OCI-LY1 (cell line): ENCODE measurements at regions not wholly inside any gene's neighbourhood (a gene's known extent, or its start where the extent isn't known, plus 50 kb on each side); places are given as distances from the start of the nearest gene placed in this dataset.

Experiments used
- H2AFZ ChIP-seq: fragments of 200-600 bp; sonication (generic), shearing (Covaris generic); 2 replicates; pipeline ENCODE4 v1.6.0; 2014; ENCODE audit warnings: antibody characterized with exemption, mild to moderate bottlenecking, low read length
- H3F3A ChIP-seq: fragments of 200-600 bp; sonication (generic), shearing (Covaris generic); 2 replicates; pipeline ENCODE4 v1.6.0; 2014; ENCODE audit warnings: mild to moderate bottlenecking, antibody characterized with exemption, low read length, moderate library complexity; ENCODE audit not compliant: insufficient read depth
- H3K27ac ChIP-seq: fragments of 200-600 bp; sonication (generic); 2 replicates; pipeline ENCODE4 v1.5.1; 2014; ENCODE audit warnings: low read length, mixed run types, mild to moderate bottlenecking, low read depth; ENCODE audit not compliant: poor library complexity, severe bottlenecking
- H3K27me3 ChIP-seq: fragments of 200-600 bp; sonication (generic); 2 replicates; pipeline ENCODE4 v1.6.0; 2014; ENCODE audit warnings: antibody characterized with exemption, mild to moderate bottlenecking, low read length, moderate library complexity; ENCODE audit not compliant: insufficient read depth
- H3K36me3 ChIP-seq: fragments of 200-600 bp; sonication (generic); 2 replicates; pipeline ENCODE4 v1.6.1; 2014; ENCODE audit warnings: mild to moderate bottlenecking, antibody characterized with exemption, low read length, moderate library complexity, mixed read lengths; ENCODE audit not compliant: insufficient read depth
- H3K4me1 ChIP-seq: fragments of 200-600 bp; sonication (generic); 2 replicates; pipeline ENCODE4 v1.5.1; 2014; ENCODE audit warnings: mild to moderate bottlenecking, low read length, moderate library complexity; ENCODE audit not compliant: insufficient read depth, severe bottlenecking
- H3K4me2 ChIP-seq: fragments of 200-600 bp; sonication (generic), shearing (Covaris generic); 2 replicates; pipeline ENCODE4 v1.6.1; 2014; ENCODE audit warnings: low read length
- H3K4me3 ChIP-seq: fragments of 200-600 bp; sonication (generic); 2 replicates; pipeline ENCODE4 v1.5.1; 2014; ENCODE audit warnings: low read length, low read depth, mild to moderate bottlenecking, mixed read lengths; ENCODE audit not compliant: poor library complexity, severe bottlenecking
- H3K79me2 ChIP-seq: fragments of 200-600 bp; shearing (Covaris generic); 2 replicates; pipeline ENCODE4 v1.6.1; 2016; ENCODE audit warnings: mixed run types, low read length, mixed read lengths; ENCODE audit not compliant: insufficient read depth
- H3K9ac ChIP-seq: fragments of 200-600 bp; sonication (generic), shearing (Covaris generic); 2 replicates; pipeline ENCODE4 v1.6.1; 2014; ENCODE audit warnings: mild to moderate bottlenecking, low read length, mixed read lengths
- H3K9me2 ChIP-seq: fragments of 200-600 bp; sonication (generic), shearing (Covaris generic); 2 replicates; pipeline ENCODE4 v1.6.1; 2014; ENCODE audit warnings: low read depth, mild to moderate bottlenecking, low read length, mixed read lengths
- H3K9me3 ChIP-seq: fragments of 200-600 bp; shearing (Covaris generic); 2 replicates; pipeline ENCODE4 v1.6.1; 2014; ENCODE audit warnings: low read length, mixed read lengths
- H4K20me1 ChIP-seq: fragments of 200-600 bp; sonication (generic), shearing (Covaris generic); 2 replicates; pipeline ENCODE4 v1.6.0; 2016; ENCODE audit warnings: mild to moderate bottlenecking, low read length; ENCODE audit not compliant: insufficient read depth
- CTCF ChIP-seq: fragments of 200-600 bp; sonication (generic), shearing (Covaris generic); IDR thresholded peaks from 2 replicates; pipeline ENCODE4 v1.5.1; 2017; ENCODE audit warnings: mild to moderate bottlenecking, antibody characterized with exemption, low read length, moderate library complexity, mixed read lengths
- EZH2 ChIP-seq: fragments of 200-600 bp; sonication (generic), shearing (Covaris generic); IDR thresholded peaks from 2 replicates; pipeline ENCODE4 v1.8.0; 2017; ENCODE audit warnings: borderline replicate concordance, mixed run types, mild to moderate bottlenecking, antibody characterized with exemption, low read length, moderate library complexity, mixed read lengths

- H3K4me3 ChIP-seq: no peak overlapping the region
- no peaks in the 10 kb centered on the region for H3K27me3 ChIP-seq
- H3K9ac ChIP-seq: no peak overlapping the region
- H3K79me2 ChIP-seq: no peaks in the 10 kb centered on the region
- no peaks in the 10 kb centered on the region for H3K4me1 ChIP-seq
- H3F3A ChIP-seq: no peaks in the 10 kb centered on the region
- no peaks in the 10 kb centered on the region for H3K9me3 ChIP-seq
- no peaks in the 10 kb centered on the region for H3K9me2 ChIP-seq
- TF ChIP-seq CTCF: no peak
- TF ChIP-seq EZH2: no peak
- H3K4me2 ChIP-seq: no peak overlapping the region
- no peaks in the 10 kb centered on the region for H4K20me1 ChIP-seq
- no peak overlapping the region for H3K27ac ChIP-seq
- H3K36me3 ChIP-seq: no peaks in the 10 kb centered on the region
- H2AFZ ChIP-seq: no peak overlapping the region
Observed at GRCh38 chr1:64417803-64418202, 52.1 kb upstream of the CACHD1 start.
